HG03571 (cell line): ENCODE measurements at regions not wholly inside any gene's neighbourhood (a gene's known extent, or its start where the extent isn't known, plus 50 kb on each side); places are given as distances from the start of the nearest gene placed in this dataset.
"Not testable (repeated sequence)": the region's sequence is repeated elsewhere in the genome, so short reads cannot be mapped to it uniquely, and the experiment has no call there.

Source experiments
- ATAC-seq: cut with Tn5 transposase; IDR thresholded peaks from one replicate; pipeline ENCODE4 v1.9.1; 2021; ENCODE audit not compliant: unreplicated experiment

DNA sequence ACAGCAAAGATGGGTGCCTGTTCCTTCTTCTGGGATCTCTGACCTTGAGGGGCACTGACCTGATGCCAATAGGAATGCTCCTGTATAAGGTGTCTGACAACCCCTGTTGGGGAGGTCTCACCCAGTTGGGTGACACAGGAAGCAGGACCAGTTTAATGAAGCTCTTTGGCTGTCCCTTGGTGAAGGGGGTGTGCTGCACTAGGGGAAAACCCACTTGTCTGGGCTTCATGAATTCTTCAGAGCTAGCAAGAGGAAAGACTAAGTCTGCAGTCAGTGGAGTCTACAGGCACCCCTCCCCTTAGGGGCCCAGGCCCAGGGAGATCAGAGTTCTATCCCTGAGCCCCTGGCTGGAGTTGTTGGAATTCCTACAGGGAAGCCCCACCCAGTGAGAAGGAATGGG lies 550.8 kb upstream of the CHAC2 start:
- no peak for ATAC-seq

DNA sequence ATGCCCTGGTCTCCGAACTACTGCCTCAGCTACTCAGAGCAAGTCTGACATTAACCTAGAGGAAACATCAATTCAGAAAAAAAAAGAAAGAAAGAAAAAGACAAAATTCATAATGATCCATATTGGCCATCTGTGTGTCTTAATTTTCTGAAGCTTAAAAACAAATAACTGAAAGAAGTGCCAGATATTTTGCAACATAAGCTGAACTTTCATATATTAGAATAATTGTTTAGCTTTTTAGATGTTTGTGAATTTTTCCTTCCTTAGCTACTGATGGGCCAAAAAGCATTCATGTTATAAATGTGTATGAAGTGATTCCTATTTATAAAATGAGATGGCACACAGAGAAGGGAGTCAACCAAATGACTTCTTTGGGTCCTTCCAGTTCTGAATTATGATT lies 555.0 kb upstream of the CHAC2 start:
- no peak for ATAC-seq

DNA sequence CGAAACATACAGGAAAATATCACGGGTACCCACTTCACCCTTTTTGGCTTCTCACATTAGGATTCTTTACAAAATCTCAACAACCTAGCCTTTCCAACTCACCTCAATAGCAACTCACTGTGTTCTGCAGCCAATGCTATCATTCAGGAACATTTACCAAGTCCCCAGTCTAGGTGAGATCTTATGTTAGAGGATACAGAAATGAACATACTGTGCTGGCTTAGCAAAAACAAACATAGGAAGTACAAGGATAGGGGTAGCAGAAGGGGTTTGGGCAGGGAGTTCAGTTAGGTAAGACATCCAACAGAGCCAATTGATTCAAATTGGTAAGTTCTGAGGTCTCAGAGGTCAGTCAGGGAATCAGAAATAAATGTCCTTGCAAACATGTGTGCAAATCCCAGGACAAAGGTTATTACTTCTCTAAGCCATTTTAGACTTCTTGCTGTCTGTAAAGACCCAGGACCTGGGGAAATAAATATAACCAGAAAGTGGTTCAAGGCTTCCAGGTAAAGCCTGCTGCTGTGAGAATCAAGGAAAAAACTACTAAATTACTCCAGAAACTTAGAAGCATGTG lies 556.3 kb upstream of the CHAC2 start:
- no peak for ATAC-seq

DNA sequence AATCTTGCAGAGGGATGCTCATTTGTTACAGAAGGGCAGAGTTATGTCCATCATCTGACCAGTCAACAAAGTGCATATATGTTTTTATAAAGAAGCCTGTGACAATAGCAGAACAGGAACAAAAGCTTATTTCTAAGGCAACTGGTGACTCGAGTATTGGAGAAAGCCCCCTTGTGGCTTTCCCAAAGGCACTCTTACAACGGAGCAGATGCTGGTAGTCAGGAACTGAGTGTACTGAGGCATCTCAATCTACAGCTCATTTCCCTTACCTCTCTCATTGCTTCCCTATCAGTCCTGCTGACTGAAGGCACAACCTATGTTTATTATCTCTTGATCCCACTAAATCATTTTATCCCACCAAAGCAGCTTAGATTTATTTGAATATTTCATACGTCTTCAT lies 557.1 kb upstream of the CHAC2 start:
- ATAC-seq = no peak

DNA sequence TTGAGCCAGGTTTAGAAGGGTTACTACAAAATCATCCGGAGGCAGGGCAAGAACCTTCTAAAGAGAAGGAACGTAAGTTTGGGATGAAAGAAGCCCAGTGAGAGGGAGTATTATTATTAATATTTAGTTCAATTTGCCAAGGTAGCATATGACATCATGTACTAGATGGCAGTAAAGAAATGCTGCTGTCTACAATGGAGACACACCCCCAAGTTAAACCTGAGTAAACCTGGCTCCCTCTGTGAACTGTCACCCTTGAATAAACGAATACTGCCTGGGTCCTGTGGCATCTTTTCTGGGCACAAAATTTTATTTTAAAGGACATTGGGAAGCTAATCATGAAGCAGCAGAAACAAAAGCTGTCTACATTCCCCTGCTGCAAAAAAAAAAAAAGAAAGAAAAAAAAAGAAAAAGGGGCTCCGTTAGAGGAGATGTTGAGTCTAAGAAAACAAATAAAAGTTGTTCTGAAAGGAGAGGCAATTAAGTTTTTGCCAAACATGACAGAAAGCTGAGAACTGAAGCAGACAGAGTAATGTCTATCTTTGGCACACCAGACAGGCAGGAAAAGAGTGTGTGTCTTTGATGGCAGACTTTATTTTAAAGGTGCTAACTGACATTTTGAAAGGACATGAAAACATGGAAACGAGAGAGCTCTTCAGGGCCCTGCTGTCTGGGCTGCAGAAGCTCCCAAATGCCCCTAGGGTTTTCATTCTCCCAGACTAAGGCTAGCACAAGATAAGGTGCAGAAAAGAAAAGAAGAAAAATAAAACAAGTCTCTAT lies 557.7 kb upstream of the CHAC2 start:
- ATAC-seq = no peak

DNA sequence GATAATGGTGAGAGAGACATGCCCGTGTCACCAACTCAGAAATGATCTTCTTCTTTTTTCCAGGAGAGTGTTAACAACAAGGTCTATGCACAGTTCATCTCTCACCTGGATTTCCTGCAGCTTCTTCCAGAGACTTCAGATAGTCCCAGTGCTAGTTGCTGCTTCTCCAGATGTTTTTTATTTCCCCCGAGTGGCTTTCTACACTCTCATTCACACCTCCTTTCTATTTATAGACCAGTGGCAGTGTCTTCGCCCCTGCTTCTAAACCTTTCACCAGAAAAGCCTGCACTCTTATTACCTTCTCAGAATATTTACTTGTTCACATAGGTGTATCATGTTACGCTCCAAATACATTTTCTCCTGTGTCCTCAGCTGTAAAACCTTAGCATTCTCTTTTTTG lies 558.8 kb upstream of the CHAC2 start:
- no peak for ATAC-seq

DNA sequence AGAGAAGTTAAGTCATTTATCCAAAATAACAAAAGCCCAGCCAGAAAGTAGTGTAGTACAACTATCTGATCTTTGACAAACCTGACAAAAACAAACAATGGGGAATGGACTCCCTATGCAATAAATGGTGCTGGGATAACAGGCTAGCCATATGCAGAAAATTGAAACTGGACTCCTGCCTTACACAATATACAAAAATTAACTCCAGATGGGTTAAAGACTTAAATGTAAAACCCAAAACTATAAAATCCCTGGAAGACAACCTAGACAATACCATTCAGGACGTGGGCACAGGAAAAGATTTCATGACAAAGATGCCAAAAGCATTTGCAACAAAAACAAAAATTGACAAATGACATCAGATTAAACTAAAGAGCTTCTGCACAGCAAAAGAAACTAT lies 561.4 kb upstream of the CHAC2 start:
- ATAC-seq = not testable (repeated sequence)

DNA sequence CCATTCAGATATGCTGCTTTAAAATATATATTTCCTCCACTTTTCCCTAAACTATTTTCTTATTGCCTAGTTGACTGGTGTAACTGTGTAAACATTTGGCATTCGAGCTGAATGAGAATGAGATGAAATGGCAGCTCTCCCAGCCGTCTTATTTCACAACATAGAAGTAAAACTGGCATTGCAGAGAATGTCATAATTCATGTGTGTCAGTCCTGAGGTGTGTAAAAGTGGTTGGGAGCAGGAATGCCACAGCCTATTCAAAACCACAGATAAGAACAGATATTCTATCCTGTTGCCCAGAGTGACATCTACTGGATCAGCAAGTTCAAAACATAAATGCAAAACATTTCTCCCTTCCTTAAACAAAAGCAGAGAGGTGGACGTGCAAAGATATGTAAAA lies 565.5 kb upstream of the CHAC2 start:
- ATAC-seq = no peak

DNA sequence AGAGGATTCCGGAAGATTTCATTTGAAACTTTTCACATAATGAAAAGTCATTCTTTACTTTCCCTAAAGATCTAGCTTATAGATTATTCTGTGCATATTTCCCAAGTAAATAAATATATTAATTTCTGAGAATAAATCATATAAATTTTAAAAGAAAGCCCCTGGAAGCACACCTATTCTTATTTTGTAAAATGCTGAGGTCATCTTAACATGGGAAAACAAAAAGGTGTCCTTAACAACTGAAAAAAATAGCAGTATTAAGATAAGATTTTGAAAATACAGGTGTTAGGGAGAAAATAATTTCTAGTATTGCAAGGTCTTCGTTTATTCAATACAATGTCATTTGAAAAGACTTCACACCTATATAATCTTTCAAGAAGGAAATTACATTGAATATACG lies 567.5 kb upstream of the CHAC2 start:
- no peak for ATAC-seq

DNA sequence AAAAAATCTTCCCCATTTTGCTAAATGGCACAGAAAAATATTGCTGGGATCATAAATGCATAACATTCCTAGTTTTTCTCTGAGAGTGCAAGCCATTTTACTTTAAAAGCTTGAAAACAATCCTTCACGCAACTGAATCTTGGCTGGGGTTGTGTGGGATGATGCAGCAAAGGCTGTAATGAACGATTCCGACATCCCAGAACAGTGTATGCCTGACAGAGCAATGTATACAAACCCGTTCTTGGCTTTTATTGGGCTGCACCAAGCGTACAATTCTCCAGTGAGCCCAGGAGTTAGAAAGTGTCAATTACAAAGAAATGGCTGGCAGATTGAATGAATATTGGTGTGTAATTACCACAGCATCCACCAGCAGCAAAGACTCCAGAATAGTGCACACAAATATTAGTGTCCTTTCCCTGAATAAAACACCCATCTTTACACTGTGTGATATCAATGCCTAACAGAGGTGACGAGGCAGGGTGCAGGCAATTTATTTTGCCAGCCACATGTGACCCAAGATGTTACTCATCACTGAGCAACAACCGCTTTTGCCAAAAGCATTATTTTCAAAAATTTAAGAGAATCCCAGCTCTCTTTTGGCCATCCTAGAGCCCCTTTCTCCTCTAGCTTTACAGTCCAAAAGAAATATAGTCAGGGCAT lies 578.6 kb upstream of the CHAC2 start:
- no peak for ATAC-seq

DNA sequence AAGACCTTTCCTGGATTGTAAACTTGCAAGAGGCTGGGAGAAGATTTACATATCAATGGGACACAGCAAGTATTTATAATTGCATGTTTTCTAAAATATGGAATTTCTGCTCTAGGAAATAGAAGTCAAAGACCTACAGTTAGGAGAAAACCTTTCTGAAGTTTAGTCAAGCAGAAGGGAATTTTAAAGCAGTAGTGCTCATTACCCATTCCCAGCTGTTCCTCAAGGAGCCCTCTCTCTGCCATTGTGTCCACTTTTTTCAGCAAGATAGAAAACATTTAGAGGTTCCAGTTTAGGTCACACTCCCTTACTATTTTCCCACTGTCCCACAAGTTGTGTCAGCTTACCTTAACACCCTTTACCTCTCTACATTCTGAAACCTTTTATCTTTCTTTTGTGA lies 584.0 kb upstream of the CHAC2 start:
- no peak for ATAC-seq

DNA sequence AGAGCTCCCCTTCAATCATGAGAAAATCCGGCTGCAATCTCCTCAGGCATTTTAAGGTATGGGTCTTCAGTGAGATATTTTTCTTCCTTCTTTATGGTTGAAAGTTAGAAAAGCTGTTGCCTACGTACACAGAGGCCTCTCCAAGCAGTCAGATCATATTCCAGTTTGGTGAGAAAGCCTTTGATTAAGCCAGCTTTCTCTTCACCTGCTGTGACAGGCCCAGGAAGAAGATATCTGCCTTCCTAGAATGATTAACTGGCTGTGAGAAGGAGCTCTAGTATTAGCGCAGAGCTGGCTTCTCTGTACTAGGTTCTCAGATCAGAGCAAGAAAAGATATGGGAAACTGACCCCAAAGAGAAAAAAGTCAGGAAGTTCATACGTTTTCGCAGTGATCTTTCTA lies 585.0 kb upstream of the CHAC2 start:
- ATAC-seq = no peak

DNA sequence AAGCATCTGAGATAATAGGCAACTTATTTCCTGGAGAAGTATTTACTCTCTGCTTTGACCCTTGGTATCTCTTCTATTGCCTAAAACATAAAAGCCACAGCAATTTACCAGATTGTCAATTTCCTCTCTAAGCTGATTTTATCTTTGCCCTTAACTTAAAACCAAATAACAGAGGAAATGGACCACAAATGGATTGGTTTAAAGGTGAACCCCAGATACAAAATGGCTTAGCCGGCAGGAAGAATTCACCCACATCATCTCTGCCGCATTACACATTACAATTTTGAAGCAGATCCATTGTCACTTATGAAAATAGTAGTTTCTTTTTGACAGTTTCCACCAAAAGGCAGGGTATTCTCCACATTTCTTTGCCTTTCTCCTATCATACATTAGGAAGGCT lies 585.8 kb upstream of the CHAC2 start:
- ATAC-seq = no peak

DNA sequence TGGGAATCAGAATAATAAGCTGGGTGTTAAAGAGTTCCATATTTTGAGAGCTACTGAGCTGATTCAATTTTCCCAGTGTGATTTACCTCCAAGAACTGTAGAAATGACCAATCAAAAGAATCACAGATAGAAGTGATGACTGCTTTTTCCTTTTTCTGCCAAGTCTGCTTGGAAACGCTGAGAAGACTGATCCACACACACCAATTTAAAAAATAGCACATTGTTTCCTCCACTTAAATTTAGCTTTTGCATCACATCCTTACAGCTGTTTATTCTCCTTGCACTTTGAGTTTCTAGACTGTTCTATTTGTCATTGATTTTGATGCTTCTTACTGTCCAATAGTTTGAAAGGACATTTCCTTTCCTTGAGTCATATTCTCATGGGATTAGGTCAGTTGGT lies 590.3 kb upstream of the CHAC2 start:
- ATAC-seq = no peak

DNA sequence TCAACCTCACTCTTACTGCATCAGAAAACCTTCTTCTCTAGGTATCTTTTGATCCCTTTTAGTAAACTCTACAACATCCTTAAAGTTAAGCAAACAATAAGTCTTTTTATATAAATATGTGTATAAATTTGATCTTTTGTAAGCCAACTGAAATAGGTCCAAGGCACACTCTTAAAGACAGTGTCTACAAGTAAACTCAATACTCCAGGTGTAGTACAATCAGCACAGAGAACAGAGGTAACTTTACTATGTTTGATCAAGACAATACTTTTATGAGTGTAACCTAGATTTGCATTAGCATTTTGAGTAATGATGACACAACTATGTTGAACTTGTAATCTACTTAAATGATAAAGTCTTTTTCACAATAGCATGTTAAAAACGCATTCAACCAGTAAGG lies 593.1 kb upstream of the CHAC2 start:
- ATAC-seq = no peak

DNA sequence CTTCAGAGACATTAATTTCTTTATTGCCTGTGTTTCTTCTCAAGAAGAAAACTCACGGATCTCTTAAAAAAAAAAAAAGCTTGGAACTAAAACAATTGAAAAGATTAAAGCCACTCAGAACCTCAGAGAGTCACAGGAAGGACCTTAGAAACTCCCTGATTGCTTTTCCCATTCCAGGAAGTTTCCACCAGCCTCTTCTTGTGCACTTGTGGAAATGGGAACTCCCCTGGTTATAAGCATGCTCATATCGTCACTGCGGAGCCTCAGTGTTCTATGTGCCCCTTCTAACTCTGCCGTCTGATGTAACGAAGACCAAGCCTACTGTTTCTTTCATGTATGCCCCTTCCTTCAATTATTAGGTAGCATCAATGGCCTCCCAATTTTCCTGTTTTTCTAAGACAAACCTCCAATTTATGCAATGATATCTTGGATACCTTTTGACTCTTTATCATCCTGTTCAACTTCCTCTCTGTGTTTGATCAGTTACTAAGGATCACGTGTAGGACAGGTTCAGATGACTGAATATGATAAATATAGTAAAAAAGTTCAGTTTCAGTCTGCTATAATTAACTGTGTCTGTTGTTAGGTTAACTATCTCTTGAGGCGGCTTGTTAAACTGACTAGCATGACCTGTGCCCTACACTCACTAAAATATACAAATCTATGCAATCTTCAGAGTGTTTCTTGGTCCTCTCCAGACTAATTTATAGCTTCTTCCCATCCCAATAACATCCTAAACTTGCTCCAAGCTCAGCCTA lies 593.7 kb upstream of the CHAC2 start:
- no peak for ATAC-seq

DNA sequence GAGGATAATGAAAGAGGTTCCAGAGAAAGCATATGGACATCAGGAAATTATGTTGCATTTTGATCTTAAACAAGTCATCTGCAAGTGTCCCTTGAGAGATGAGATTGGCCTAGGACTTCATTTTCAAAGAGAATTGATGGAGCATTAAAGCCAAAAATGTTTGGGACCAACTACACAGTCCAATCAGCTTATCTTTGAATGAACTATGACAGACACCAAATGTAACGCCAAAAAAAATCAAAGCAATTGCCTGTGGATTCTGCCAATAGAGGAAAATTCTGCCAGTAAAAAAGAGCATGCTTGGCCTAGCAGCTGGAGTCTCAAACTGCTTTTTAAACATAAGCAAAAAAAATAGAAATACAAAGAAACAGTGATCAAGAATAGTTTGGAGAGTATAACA lies 594.5 kb upstream of the CHAC2 start:
- ATAC-seq = no peak

DNA sequence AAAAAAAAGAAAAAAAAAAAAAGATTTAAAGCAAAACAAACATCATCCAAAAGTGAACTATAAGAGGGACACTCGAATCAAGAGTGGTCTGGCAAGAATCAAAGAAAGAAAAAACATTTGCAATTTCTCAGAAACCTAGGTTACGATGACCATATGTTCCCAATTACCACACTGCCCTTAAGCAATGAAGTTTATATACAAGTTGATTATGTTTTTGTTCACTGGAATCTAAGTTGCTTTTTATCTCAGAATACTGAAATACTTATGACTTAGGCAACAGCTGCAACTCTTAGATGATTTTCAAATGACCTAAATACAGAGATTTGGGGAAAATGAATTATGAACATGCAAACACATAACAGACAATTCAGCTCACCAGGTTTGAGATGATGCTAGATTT lies 597.1 kb upstream of the CHAC2 start:
- no peak for ATAC-seq

DNA sequence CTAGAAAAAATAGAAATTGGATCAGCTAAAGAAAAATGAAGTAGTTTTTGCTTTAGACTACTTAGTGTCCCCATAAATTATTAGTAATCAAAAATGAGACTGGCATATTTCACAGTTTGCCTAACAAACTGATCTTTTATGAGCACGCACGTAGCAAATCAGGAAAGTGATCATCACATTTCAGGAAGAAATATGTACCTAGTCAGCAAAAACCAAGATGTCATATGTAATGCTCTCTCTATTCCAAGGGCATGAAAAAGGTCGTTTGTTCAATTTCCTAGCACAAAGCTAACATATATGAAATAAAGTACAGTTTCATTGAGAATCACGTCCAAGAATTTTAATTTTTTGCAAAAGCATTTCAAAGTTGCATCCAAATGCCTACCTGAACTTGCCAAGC lies 600.4 kb upstream of the CHAC2 start:
- ATAC-seq = no peak

DNA sequence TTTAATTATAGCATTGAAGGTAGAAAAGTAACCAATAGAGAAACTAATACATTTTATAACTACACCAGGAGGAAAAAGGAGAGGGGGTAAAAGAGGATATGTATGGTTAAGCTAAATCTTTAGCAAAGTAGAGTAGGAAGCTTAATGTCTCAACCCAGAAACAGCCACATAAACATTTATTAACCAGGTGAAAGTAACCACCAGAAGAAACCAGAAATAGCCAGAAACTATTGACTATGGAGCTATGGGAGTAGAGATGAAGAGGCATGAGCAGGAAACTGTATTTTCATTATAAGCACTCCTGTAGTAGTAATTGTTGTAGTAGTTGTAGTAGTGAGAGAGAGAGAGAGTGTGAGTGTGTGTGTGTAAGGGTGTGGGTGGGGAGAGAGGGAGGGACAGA lies 617.5 kb upstream of the CHAC2 start:
- no peak for ATAC-seq

DNA sequence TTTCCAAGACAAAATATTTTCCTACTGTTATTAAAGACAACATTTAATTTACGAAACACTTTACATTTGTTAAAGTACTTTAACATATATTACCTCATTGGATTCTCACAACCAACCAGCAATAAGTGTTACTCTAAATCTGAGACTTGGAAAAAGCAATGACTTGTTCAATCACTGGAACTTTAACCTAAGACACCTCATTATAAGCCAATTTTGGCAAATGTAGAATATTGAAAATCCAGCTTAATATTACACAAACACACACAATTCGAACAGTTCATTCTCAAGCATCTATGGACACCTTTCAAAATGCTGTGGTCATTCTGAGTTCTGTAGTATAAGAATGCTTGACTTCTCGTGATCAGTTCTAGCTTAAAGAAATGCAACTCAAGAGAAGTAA lies 619.4 kb upstream of the CHAC2 start:
- ATAC-seq = no peak

DNA sequence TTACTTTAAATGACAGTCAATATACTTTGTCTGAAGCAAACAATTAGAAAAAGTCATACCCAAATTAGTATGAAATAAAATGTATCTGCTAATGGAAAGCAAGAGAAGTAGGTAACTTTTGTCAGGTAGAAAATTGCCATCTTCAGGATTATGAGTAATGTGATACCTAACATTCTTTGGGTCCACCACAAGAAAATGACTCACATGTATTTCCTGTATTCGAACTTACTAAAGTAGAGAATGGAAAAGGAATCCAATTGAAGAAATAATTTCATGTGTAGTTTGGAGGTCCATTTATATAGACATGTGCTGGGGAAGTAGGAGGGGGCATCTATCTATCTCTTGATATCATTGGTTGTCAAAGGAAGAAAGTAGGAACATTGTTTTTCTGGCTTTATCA lies 636.2 kb upstream of the CHAC2 start:
- no peak for ATAC-seq
